ENCODE measurements at regions not wholly inside any gene's neighbourhood (a gene's known extent, or its start where the extent isn't known, plus 50 kb on each side); places are given as distances from the start of the nearest gene placed in this dataset.
A peak's percentile ranks its signal among the peaks of the same experiment; 100 is the strongest.

DNA sequence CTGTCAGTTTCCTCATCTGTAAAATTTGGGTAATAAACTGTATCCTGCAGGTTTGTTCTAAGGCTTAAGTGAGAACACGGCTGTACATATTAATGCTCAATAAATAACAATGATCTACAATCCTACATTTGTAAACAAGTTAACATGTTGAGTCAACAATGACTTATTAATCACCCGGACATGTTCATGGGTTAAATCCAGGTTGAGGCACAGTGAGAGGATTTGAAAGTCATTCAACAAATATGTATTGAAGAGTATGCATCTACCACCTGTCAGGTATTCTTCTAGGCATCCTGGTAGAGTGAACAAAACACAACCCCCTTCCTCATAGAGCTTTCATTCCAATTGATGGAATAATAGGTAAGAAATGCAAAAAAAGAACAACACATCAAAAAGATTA lies 554.7 kb upstream of the SLC35B3 start:
- FAIRE-seq: no peak
- no peaks in the 10 kb centered on the region for H3K4me1 ChIP-seq (ENCODE audit: insufficient read depth, low read length)

DNA sequence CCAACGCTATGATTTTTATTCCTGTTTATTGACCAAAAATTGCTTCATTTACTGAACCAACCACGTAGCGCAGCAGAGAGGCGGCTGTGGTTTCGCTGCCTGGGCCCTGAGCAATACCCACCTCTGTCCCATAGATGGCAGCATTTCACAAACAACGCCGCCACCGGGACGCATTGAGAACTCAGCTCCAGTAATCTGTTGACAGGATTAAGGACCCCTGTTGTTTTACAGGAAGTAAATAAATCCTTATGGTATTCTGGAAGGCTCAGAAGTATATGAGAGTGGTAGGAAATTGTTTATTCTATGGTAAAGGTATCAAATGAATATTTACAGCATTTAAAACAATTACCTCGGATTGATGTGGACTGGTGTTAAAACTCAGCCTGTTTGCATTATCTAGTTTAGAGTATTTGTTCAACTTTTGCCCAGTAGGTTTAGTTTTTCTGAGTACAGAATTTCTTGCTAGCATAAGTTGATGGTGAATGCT lies 547.9 kb upstream of the SLC35B3 start:
- TF ChIP-seq EZH2 (IDR thresholded peaks at IDR 0.05; ENCODE audit: insufficient read depth, low read length): no peak
- TF ChIP-seq, protein P1, sequence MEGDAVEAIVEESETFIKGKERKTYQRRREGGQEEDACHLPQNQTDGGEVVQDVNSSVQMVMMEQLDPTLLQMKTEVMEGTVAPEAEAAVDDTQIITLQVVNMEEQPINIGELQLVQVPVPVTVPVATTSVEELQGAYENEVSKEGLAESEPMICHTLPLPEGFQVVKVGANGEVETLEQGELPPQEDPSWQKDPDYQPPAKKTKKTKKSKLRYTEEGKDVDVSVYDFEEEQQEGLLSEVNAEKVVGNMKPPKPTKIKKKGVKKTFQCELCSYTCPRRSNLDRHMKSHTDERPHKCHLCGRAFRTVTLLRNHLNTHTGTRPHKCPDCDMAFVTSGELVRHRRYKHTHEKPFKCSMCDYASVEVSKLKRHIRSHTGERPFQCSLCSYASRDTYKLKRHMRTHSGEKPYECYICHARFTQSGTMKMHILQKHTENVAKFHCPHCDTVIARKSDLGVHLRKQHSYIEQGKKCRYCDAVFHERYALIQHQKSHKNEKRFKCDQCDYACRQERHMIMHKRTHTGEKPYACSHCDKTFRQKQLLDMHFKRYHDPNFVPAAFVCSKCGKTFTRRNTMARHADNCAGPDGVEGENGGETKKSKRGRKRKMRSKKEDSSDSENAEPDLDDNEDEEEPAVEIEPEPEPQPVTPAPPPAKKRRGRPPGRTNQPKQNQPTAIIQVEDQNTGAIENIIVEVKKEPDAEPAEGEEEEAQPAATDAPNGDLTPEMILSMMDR (IDR thresholded peaks at IDR 0.05; ENCODE audit: insufficient read depth, low read depth, low read length): peak; percentile 97
- FAIRE-seq (no peak), DNase-seq (ENCODE audit: low read depth) (peak; percentile 13)
- Mint-ChIP-seq H3K9me3 (ENCODE audit: unreplicated experiment) (no peaks in the 10 kb centered on the region), H3K36me3 (ENCODE audit: low read depth, unreplicated experiment) (no peaks in the 10 kb centered on the region), H3K27ac (ENCODE audit: unreplicated experiment) (no peak overlapping the region), H3K4me3 (ENCODE audit: unreplicated experiment) (no peak overlapping the region), H3K4me1 (ENCODE audit: low read depth, unreplicated experiment) (no peaks in the 10 kb centered on the region), H3K27me3 (ENCODE audit: low read depth, unreplicated experiment) (peaks cover 10% of the 10 kb centered on the region)
- Histone ChIP-seq H3K36me3 (ENCODE audit: insufficient read depth, low read length) (no peaks in the 10 kb centered on the region), H3K27me3 (ENCODE audit: insufficient read depth, low read length) (no peaks in the 10 kb centered on the region), H3K4me3 (ENCODE audit: insufficient read depth, low read depth, low read length) (no peak overlapping the region), H3K9me3 (ENCODE audit: insufficient read depth, low read depth, low read length) (no peaks in the 10 kb centered on the region), H4K20me1 (ENCODE audit: insufficient read depth, low read length) (no peaks in the 10 kb centered on the region), H3K4me2 (ENCODE audit: low read length) (peak overlapping the region; percentile 61), H3K9ac (ENCODE audit: low read length) (no peak overlapping the region), H2AFZ (ENCODE audit: low read depth, low read length) (peak overlapping the region; percentile 65), H3K79me2 (ENCODE audit: insufficient read depth, low read length) (no peaks in the 10 kb centered on the region), H3K27ac (ENCODE audit: low read depth, low read length) (no peak overlapping the region), H3K4me1 (ENCODE audit: insufficient read depth, low read length) (peaks cover 3% of the 10 kb centered on the region)

More for the DNA sequence above, 554.7 kb upstream of the SLC35B3 start:
- TF ChIP-seq EZH2 (IDR thresholded peaks at IDR 0.05; ENCODE audit: insufficient read depth, low read length): no peak
- TF ChIP-seq, protein P1 (IDR thresholded peaks at IDR 0.05; ENCODE audit: insufficient read depth, low read depth, low read length): no peak
- no peaks in the 10 kb centered on the region for H3K4me1 Mint-ChIP-seq (ENCODE audit: low read depth, unreplicated experiment)
- no peaks in the 10 kb centered on the region for H3K27me3 ChIP-seq (ENCODE audit: insufficient read depth, low read length)
- no peak overlapping the region for H3K27ac ChIP-seq (ENCODE audit: low read depth, low read length)
- no peak overlapping the region for H3K4me3 Mint-ChIP-seq (ENCODE audit: unreplicated experiment)
- no peak overlapping the region for H3K9ac ChIP-seq (ENCODE audit: low read length)
- H3K9me3 ChIP-seq (ENCODE audit: insufficient read depth, low read depth, low read length): no peaks in the 10 kb centered on the region
- H3K79me2 ChIP-seq (ENCODE audit: insufficient read depth, low read length): no peaks in the 10 kb centered on the region
- H3K9me3 Mint-ChIP-seq (ENCODE audit: unreplicated experiment): no peaks in the 10 kb centered on the region
- no peaks in the 10 kb centered on the region for H3K36me3 ChIP-seq (ENCODE audit: insufficient read depth, low read length)
- H4K20me1 ChIP-seq (ENCODE audit: insufficient read depth, low read length): no peaks in the 10 kb centered on the region
- no peak overlapping the region for H3K4me2 ChIP-seq (ENCODE audit: low read length)
- no peak overlapping the region for H3K27ac Mint-ChIP-seq (ENCODE audit: unreplicated experiment)
- H3K4me3 ChIP-seq (ENCODE audit: insufficient read depth, low read depth, low read length): no peak overlapping the region
- no peak for DNase-seq (ENCODE audit: low read depth)
- H2AFZ ChIP-seq (ENCODE audit: low read depth, low read length): no peak overlapping the region
- no peaks in the 10 kb centered on the region for H3K36me3 Mint-ChIP-seq (ENCODE audit: low read depth, unreplicated experiment)
- H3K27me3 Mint-ChIP-seq (ENCODE audit: low read depth, unreplicated experiment): no peaks in the 10 kb centered on the region

DNA sequence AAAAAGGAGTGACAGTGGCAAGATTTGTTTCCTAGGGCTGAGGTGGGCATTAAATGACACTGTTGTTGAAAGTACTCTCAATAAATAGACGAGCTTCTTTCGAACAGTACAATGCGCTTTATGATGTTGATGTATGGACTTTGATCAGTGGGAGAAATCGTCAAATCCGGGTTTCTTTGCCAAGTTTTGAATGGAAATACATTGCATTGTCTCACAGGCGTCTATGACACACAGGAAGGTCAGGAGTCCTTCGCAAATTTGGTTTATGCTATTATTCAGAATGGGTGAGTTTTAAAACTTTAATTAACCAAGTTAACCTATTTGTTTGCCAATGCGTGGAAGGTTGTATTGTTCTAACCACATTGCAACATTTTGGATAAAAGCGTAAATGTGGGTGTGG lies 547.3 kb upstream of the SLC35B3 start:
- FAIRE-seq: no peak
- H3K4me2 ChIP-seq (ENCODE audit: low read length): peak overlapping the region; percentile 61
- no peak overlapping the region for H3K27ac Mint-ChIP-seq (ENCODE audit: unreplicated experiment)
- peaks cover 10% of the 10 kb centered on the region for H3K27me3 Mint-ChIP-seq (ENCODE audit: low read depth, unreplicated experiment)
- no peak overlapping the region for H3K9ac ChIP-seq (ENCODE audit: low read length)
- no peak overlapping the region for H3K4me3 ChIP-seq (ENCODE audit: insufficient read depth, low read depth, low read length)
- H3K4me1 ChIP-seq (ENCODE audit: insufficient read depth, low read length): peaks cover 3% of the 10 kb centered on the region
- no peaks in the 10 kb centered on the region for H3K9me3 Mint-ChIP-seq (ENCODE audit: unreplicated experiment)
- H3K36me3 Mint-ChIP-seq (ENCODE audit: low read depth, unreplicated experiment): no peaks in the 10 kb centered on the region
- no peak for TF ChIP-seq EZH2 (IDR thresholded peaks at IDR 0.05; ENCODE audit: insufficient read depth, low read length)
- TF ChIP-seq, protein P1 (IDR thresholded peaks at IDR 0.05; ENCODE audit: insufficient read depth, low read depth, low read length): no peak
- H3K4me1 Mint-ChIP-seq (ENCODE audit: low read depth, unreplicated experiment): no peaks in the 10 kb centered on the region
- no peak overlapping the region for H3K4me3 Mint-ChIP-seq (ENCODE audit: unreplicated experiment)
- no peaks in the 10 kb centered on the region for H4K20me1 ChIP-seq (ENCODE audit: insufficient read depth, low read length)
- no peaks in the 10 kb centered on the region for H3K27me3 ChIP-seq (ENCODE audit: insufficient read depth, low read length)
- no peak overlapping the region for H3K27ac ChIP-seq (ENCODE audit: low read depth, low read length)
- H3K79me2 ChIP-seq (ENCODE audit: insufficient read depth, low read length): no peaks in the 10 kb centered on the region
- no peaks in the 10 kb centered on the region for H3K36me3 ChIP-seq (ENCODE audit: insufficient read depth, low read length)
- no peaks in the 10 kb centered on the region for H3K9me3 ChIP-seq (ENCODE audit: insufficient read depth, low read depth, low read length)
- H2AFZ ChIP-seq (ENCODE audit: low read depth, low read length): peak overlapping the region; percentile 65
- DNase-seq (ENCODE audit: low read depth): no peak
